SU-DHL-6 (cell line): ENCODE measurements at regions not wholly inside any gene's neighbourhood (a gene's known extent, or its start where the extent isn't known, plus 50 kb on each side); places are given as distances from the start of the nearest gene placed in this dataset.

Experiments
- H2AFZ ChIP-seq: fragments of 200-600 bp; sonication (generic); 2 replicates; pipeline ENCODE4 v1.6.1; 2014; ENCODE audit warnings: low read depth, mild to moderate bottlenecking, moderate library complexity, mixed read lengths, antibody characterized with exemption, low read length; ENCODE audit not compliant: severe bottlenecking
- H3F3A ChIP-seq: fragments of 200-600 bp; shearing (Covaris generic); 2 replicates; pipeline ENCODE4 v1.6.0; 2016; ENCODE audit warnings: antibody characterized with exemption, mild to moderate bottlenecking; ENCODE audit not compliant: insufficient read depth
- H3K27ac ChIP-seq: fragments of 200-600 bp; sonication (generic); 2 replicates; pipeline ENCODE4 v1.5.1; 2016; ENCODE audit warnings: low read depth, mild to moderate bottlenecking, low read length, moderate library complexity, mixed read lengths
- H3K27me3 ChIP-seq: fragments of 200-600 bp; sonication (generic), shearing (Covaris generic); 2 replicates; pipeline ENCODE4 v1.6.0; 2014; ENCODE audit warnings: mild to moderate bottlenecking, low read length
- H3K36me3 ChIP-seq: fragments of 200-600 bp; sonication (generic); 2 replicates; pipeline ENCODE4 v1.6.1; 2014; ENCODE audit warnings: mild to moderate bottlenecking, low read length, mixed read lengths
- H3K4me2 ChIP-seq: fragments of 300-600, 200-600 bp; shearing (Covaris generic), sonication (generic); 2 replicates; pipeline ENCODE4 v1.6.0; 2014; ENCODE audit warnings: low read length, low read depth, mild to moderate bottlenecking; ENCODE audit not compliant: poor library complexity, severe bottlenecking
- H3K4me3 ChIP-seq: fragments of 200-600 bp; sonication (generic); 2 replicates; pipeline ENCODE4 v1.5.1; 2014; ENCODE audit warnings: antibody characterized with exemption, low read length, mild to moderate bottlenecking, mixed read lengths; ENCODE audit not compliant: insufficient read depth, poor library complexity, severe bottlenecking
- H3K79me2 ChIP-seq: fragments of 200-600 bp; sonication (generic); 2 replicates; pipeline ENCODE4 v1.6.1; 2014; ENCODE audit warnings: mild to moderate bottlenecking, low read length, moderate library complexity; ENCODE audit not compliant: insufficient read depth
- H3K9ac ChIP-seq: fragments of 200-600 bp; sonication (generic); 2 replicates; pipeline ENCODE4 v1.7.0; 2014; ENCODE audit warnings: mild to moderate bottlenecking, low read length
- H3K9me2 ChIP-seq: fragments of 200-600 bp; sonication (generic); replicated peaks from 2 replicates; pipeline ENCODE4 v1.6.1; 2014; ENCODE audit warnings: low read length; ENCODE audit not compliant: insufficient read depth
- H3K9me3 ChIP-seq: fragments of 200-600 bp; sonication (generic); 2 replicates; pipeline ENCODE4 v1.6.1; 2014; ENCODE audit warnings: low read length, mixed read lengths; ENCODE audit not compliant: insufficient read depth
- H4K20me1 ChIP-seq: fragments of 200-600 bp; sonication (generic); 2 replicates; pipeline ENCODE4 v1.6.1; 2014; ENCODE audit warnings: low read depth, mild to moderate bottlenecking, antibody characterized with exemption, low read length, moderate library complexity, mixed read lengths
- EZH2phosphoT487 ChIP-seq: fragments of 200-600 bp; sonication (generic), shearing (Covaris generic); conservative IDR thresholded peaks from 2 replicates; pipeline ENCODE4 v1.6.1; 2018; ENCODE audit warnings: mild to moderate bottlenecking, antibody characterized with exemption, low read length, moderate library complexity, mixed read lengths
- TF ChIP-seq, protein P1 (sequence below): fragments of 200-600 bp; sonication (generic); IDR thresholded peaks from one replicate; pipeline ENCODE4 v1.5.1; 2017; ENCODE audit warnings: antibody characterized with exemption, mild to moderate bottlenecking, low read length, moderate library complexity; ENCODE audit not compliant: insufficient read depth, poor library complexity, severe bottlenecking

DNA sequence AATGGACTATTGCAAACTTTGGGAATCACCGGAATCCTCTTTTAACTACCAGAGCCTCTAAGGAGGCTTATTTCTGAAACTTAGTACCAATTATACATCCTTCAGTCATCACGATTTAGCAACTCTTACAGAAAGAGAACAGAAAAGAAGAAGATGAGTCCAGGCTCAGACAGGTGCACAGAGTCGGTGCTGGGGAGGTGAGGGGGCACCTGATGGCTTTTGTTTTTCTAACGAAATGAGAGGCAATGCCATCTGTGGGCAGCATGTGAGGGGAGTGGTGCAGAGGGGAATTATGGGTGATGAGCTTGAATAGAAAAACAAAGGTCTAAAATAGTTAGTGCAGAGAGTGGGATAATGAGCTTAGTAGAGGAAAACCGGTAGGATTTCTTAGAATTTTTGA lies 522.6 kb downstream of the CMPK2 start:
- no peaks in the 10 kb centered on the region for H4K20me1 ChIP-seq
- no peaks in the 10 kb centered on the region for H3K9me2 ChIP-seq
- peaks cover 32% of the 10 kb centered on the region for H3K79me2 ChIP-seq
- H3K4me2 ChIP-seq: peak overlapping the region; percentile 98
- no peaks in the 10 kb centered on the region for H3K27me3 ChIP-seq
- H3K9ac ChIP-seq: peak overlapping the region; percentile 59
- H3K9me3 ChIP-seq: no peaks in the 10 kb centered on the region
- peaks cover 47% of the 10 kb centered on the region for H3F3A ChIP-seq
- no peak overlapping the region for H2AFZ ChIP-seq
- H3K36me3 ChIP-seq: no peaks in the 10 kb centered on the region; the same call in 1 of the 2 replicates
- no peak for TF ChIP-seq EZH2phosphoT487
- TF ChIP-seq, protein P1, sequence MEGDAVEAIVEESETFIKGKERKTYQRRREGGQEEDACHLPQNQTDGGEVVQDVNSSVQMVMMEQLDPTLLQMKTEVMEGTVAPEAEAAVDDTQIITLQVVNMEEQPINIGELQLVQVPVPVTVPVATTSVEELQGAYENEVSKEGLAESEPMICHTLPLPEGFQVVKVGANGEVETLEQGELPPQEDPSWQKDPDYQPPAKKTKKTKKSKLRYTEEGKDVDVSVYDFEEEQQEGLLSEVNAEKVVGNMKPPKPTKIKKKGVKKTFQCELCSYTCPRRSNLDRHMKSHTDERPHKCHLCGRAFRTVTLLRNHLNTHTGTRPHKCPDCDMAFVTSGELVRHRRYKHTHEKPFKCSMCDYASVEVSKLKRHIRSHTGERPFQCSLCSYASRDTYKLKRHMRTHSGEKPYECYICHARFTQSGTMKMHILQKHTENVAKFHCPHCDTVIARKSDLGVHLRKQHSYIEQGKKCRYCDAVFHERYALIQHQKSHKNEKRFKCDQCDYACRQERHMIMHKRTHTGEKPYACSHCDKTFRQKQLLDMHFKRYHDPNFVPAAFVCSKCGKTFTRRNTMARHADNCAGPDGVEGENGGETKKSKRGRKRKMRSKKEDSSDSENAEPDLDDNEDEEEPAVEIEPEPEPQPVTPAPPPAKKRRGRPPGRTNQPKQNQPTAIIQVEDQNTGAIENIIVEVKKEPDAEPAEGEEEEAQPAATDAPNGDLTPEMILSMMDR: no peak
- peak overlapping the region; percentile 43 for H3K4me3 ChIP-seq
- peak overlapping the region; percentile 100 for H3K27ac ChIP-seq

DNA sequence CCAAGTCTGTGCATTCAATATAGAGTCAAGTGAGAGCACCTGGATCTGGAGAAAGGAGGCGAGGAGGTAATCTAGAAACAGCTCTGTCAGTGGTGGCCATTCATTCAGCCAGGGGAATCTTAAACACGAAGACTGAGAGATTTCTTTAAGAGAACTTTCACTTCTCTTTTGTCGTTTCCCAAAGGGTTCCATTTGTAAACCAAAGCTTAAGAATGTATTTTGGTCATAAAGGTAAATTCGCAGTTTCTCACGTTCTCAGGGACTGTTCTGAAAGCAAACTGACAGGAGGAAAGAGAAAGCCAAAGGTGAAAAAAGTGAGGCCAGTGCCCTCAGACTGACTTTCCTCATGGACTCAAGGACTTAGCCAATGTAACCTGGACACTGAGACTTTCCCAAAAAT lies 513.5 kb downstream of the CMPK2 start:
- H3K36me3 ChIP-seq: no peaks in the 10 kb centered on the region
- peaks cover 21% of the 10 kb centered on the region for H3F3A ChIP-seq
- H4K20me1 ChIP-seq: no peaks in the 10 kb centered on the region
- H2AFZ ChIP-seq: no peak overlapping the region
- H3K4me3 ChIP-seq: no peak overlapping the region
- H3K9me3 ChIP-seq: no peaks in the 10 kb centered on the region
- no peaks in the 10 kb centered on the region for H3K27me3 ChIP-seq
- peak overlapping the region; percentile 93 for H3K27ac ChIP-seq
- H3K79me2 ChIP-seq: no peaks in the 10 kb centered on the region
- H3K9ac ChIP-seq: peak overlapping the region; percentile 12; the same call in 1 of the 2 replicates
- peak overlapping the region; percentile 58 for H3K4me2 ChIP-seq
- no peaks in the 10 kb centered on the region for H3K9me2 ChIP-seq
- TF ChIP-seq, protein P1: no peak
- TF ChIP-seq EZH2phosphoT487: no peak

DNA sequence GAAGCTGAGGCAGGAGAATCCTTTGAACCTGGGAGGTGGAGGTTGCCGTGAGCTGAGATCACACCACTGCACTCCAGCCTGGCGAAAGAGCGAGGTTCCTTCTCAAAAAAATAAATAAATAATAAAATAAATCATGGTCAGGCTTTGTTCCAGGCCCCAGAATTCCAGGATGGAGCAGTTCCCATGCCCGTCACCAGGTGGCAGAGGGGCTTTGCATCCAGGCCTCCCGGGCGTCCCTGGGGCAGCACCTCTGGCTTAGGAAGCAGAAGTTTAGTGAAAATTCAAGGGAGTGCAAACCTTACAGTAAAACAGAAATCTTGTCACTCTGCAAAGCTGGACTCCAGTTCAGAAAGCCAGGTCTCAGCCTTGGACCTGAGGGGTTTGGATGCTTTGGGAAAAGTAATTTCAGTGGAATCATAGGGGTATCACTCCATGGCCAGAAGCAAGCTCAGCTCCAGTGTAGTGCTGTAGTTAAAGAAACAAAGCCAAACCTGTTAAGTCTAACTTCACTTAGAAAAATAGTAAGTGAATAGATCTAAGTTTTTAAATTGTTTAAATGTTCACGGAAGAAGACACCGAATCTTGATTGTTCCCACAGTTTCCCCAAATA lies 512.7 kb downstream of the CMPK2 start:
- Histone ChIP-seq H4K20me1 (no peaks in the 10 kb centered on the region), H3K4me2 (peak overlapping the region; percentile 58), H3F3A (peaks cover 21% of the 10 kb centered on the region), H3K9me2 (no peaks in the 10 kb centered on the region), H2AFZ (peak overlapping the region; percentile 72), H3K27ac (peak overlapping the region; percentile 93), H3K9ac (peak overlapping the region; percentile 53), H3K9me3 (no peaks in the 10 kb centered on the region), H3K36me3 (no peaks in the 10 kb centered on the region), H3K27me3 (no peaks in the 10 kb centered on the region), H3K79me2 (no peaks in the 10 kb centered on the region), H3K4me3 (no peak overlapping the region)
- TF ChIP-seq, protein P1: no peak
- no peak for TF ChIP-seq EZH2phosphoT487
